ENCODE measurements at regions not wholly inside any gene's neighbourhood (a gene's known extent, or its start where the extent isn't known, plus 50 kb on each side); places are given as distances from the start of the nearest gene placed in this dataset.
A peak's percentile ranks its signal among the peaks of the same experiment; 100 is the strongest.

DNA sequence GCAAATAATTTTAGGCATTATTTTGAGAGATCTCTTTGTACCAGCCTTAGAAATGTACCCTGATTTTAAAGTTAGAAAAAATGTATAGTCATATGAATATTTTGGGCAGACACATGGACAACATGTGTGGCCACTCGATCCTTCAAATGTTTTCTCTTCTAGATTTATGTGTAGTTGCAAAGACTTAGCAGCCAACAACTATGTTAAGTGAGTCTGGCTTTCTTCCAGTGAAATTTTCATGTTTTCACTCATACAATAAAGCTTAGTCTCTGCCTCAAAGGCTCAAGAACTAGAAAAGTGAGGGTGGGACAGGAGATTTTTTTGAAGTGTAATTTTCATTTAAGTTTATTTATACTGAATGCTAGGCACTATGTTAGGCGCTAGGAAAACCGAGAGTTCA, 207.7 kb upstream of the DACH1 start:
- no peak for DNase-seq

DNA sequence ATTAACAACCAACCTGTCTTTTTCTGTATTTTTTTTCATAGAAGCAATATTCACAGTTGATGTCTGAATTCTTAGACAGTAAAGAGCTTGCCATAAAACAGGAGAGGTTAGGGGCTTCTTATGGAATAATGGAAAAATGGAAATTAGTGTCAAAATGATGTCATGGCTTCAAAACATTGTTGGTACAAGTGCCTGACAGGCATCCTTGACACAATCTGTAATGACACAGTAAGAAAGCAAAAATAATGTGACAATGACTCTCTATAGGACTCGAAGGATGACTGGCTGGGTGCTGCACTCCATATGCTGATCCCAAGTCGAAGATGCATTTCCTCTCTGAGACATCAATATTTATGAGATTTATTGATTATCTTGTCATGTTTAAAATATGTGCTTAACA, 205.3 kb upstream of the DACH1 start:
- DNase-seq: no peak

DNA sequence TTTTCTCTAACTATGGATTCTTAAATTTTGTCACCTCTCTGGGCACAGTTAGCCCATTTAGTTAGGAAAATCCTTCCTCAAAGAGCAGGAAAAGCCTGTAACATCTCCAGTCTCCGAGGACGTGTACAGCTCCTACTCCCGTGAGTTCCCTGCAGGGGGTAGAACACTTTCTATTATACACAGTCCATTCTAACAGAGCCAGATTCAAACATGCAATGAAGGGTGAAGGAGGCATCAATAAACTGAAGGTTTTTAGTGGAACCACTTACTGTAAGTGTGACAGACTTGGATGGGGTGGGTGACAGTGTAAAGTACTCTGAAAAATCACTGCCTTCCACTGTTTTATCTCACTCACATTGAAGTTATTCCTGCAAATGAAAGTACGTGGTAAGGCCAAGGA, 204.7 kb upstream of the DACH1 start:
- DNase-seq: no peak

- no peak for DNase-seq
Observed at GRCh38 chr13:72062566-72062965, 195.6 kb upstream of the DACH1 start.

DNA sequence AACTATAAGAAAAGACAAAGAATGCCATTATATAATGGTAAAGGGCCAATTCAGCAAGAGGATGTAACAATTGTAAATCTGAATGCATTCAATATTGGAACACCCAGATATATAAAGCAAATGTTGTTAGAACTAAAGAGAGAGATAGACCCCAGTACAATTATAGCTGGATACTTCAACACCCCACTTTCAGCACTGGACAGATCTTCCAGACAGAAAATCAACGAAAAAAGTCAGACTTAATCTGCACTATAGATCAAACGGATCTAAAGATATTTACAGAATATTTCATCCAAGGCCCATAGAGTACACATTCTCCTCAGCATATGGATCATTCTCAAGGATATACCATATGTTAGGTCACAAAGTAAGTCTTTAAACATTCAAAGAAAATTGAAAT, 194.6 kb upstream of the DACH1 start:
- no peak for DNase-seq

DNA sequence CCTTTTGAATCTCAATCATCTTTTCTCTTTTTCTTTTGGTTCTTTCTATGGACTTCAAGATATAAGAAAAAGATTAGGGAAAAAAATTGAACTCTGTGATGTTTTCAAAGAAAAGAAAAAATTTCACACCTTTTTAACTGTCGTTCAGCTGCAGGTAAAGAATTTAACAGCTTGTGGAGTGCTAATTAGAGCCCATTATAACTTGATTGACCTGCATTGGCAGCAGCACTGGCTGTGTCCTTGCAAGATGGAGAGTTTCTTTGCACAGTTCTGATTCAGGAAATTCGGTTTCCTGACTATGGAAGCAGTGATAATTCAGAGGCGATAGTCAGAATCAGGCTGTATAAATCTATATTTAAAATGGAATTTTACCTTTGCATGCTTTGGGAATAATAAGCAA, 183.2 kb upstream of the DACH1 start:
- DNase-seq: no peak

- DNase-seq: no peak
Observed at GRCh38 chr13:72043366-72043765, 176.4 kb upstream of the DACH1 start.

- DNase-seq: no peak
Observed at GRCh38 chr13:72041165-72041564, 174.2 kb upstream of the DACH1 start.

- no peak for DNase-seq
Observed at GRCh38 chr13:72039126-72039525, 172.1 kb upstream of the DACH1 start.

DNA sequence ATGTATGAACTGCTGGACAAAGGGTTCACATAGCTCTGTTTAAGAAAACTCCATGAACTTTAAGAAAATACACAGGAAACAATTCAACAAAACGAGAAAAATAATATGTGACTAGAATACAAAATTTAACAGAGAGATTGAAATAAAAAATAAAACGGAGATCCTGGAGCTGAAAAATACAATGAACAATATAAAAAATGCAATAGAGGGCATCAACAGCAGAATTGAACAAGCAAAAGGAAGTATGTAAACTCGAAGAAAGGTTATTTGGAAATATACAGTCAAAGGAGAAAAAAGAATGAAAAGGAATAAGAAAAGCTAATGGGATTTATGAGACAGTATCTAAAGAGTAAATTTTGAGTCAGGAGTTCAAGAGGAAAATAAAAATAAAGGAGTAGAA, 163.0 kb upstream of the DACH1 start:
- DNase-seq: no peak

- no peak for DNase-seq
Observed at GRCh38 chr13:72025836-72026235, 158.8 kb upstream of the DACH1 start.

- no peak for DNase-seq
Observed at GRCh38 chr13:72023895-72024294, 156.9 kb upstream of the DACH1 start.

- no peak for DNase-seq
Observed at GRCh38 chr13:72005455-72005854, 138.5 kb upstream of the DACH1 start.

DNA sequence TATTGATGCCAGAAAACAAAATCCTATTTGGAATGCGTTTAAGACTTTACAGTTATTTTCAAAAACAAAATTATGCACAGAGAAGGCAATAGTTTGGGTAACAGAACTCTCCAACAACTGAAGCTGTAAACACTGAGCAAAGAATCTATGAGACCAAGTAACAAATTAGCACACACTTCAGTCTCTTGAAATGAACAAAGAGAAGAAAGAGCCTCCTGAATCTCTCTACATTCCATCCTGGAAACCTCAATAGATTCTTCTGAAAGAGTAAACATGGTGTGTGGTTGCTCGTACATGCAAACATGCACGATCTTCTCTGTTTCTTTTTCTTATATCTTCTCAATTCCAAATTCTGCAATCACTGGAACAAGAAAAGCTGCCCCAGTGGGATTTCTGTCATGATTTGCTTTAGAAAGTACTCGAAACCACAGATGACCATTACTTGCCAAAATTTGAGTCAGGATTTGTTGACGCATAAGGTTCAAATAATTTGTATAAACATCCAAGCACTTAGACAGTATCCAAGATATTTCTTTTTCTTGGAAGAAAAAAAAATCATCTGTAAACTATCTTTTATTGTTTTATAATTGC, 137.9 kb upstream of the DACH1 start:
- no peak for DNase-seq

GRCh38 chr13:72004246-72004645, 137.2 kb upstream of the DACH1 start:
- DNase-seq: no peak

DNA sequence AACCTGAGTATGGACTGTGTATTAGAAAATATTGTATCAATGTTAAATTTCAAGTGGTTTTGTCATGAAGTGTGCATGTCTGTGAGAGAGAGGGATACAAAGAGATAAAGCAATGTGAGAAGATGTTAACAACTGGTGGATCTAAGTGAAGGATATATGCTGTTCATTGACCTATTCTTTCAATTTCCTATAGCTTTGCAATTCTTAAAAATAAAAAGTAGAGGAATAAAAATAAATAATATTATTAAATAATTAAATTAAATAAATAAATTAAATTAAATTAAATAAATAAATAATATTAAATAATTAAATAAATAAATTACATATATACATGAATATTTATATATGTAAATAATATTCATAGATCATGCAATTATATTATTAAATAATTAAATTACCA, 131.2 kb upstream of the DACH1 start:
- no peak for DNase-seq

DNA sequence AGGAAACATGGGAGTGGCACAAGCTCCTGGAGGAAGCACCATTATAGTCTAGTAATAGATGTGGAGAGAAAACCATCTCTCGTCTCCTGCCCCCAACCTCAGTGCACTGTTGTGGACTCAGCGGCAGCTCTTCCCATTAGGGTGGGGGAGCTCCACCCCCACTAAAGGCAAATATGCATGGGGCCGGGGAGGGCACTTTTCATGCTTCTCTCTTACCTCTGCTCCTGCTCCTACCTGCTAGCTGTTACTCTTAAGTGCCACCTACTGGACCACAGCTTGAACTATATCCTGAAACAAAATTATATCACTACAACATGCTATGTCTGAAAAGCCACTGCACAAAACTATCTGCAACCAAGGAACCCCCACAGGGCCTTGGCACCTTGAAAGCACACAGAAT, 112.6 kb upstream of the DACH1 start:
- no peak for DNase-seq

- DNase-seq: no peak
Observed at GRCh38 chr13:71977028-71977427, 110.0 kb upstream of the DACH1 start.

GRCh38 chr13:71967990-71968389, 101.0 kb upstream of the DACH1 start:
- no peak for DNase-seq

GRCh38 chr13:71964491-71965100, 97.6 kb upstream of the DACH1 start:
- no peak for DNase-seq

- no peak for DNase-seq
Observed at GRCh38 chr13:71962735-71963134, 95.7 kb upstream of the DACH1 start.

GRCh38 chr13:71962126-71962525, 95.1 kb upstream of the DACH1 start:
- DNase-seq: no peak

DNA sequence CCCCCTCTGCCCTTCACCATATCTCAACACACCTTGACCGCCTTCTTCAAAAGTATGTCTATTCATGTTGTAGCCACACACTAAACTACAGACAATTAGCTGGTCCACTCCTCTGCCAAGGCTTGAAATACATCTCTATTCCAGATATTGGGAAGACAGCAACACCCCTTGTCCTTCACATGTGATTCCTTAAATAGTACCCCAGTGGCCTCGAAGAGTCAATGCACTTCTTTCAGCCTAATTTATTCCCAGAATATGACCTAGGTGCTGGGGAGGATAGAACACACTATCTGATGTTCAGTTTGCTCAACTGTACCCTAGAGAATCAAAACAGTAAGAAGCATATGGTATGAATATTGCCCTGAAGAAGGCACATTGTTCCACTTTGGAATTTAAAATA, 82.4 kb upstream of the DACH1 start:
- no peak for DNase-seq

DNA sequence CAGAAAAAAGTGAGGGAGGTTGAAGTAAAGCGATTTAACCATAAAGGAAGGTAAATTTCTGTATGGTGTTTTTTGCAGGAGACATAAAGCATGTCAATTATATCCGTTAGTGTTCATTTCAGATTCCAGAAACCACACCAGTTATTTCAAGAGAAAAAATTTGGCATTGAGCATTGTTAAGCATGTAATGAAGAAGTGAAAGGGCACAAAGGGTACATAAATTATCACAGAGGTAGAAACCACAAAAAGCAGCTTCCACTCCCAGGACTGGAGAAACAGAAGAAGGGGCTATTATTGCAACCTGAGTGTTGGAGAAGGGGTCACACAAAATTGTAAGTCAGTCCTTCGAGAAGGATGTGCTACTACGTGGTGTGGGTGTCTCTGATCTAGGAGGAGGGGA, 72.2 kb upstream of the DACH1 start:
- DNase-seq: peak; percentile 83

DNA sequence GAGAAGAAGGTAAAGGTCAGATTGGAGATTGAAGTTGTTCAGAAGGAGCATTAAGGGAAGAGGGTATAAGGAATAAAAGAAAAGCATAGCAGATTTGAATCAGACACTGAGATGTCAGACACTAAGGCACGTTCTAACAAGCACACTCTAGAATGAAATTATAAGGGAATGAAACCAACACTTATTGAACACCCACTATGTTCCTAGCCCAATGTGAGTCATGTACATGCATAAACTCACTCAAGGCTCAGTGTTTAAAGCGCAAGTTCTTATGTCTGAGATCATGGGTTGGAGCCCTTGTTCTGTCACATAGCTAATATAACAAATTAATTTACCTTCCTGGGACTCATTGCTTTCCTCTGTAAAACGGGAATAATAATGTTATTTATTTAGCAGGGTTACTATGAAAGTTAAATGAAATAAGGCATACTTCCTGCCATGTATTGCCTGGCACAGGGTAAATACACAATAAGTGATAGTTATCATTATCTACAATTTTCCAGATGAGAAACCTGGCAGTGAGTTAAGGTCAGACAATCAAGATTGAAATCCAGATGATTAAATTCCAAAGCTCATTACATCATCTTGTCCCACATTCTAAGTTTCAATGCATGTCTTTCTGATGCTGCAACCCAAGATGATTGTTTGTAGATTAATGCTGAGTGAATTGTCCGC, 68.3 kb upstream of the DACH1 start:
- DNase-seq: no peak

All from MV-4-11 (cell line).